Right lobe of liver (tissue), 6 donors: ENCODE measurements at regions not wholly inside any gene's neighbourhood (a gene's known extent, or its start where the extent isn't known, plus 50 kb on each side); places are given as distances from the start of the nearest gene placed in this dataset.

Source experiments
- ATAC-seq, 4 donors: fragments of 200-7000 bp; cut with Tn5 transposase; one replicate each; pipeline ENCODE4 v1.9.1; 2020; ENCODE audit warnings: mild to moderate bottlenecking in 4 of 4, moderate library complexity in 4 of 4
- DNase-seq, 3 donors: peaks; one replicate each; pipeline ENCODE4 v3.0.0-alpha.2; 2020
- H3K27ac ChIP-seq, 3 donors: fragments of 200-600 bp; one replicate each; pipeline ENCODE4 v1.8.0; 2022
- H3K27me3 ChIP-seq, 2 donors: fragments of 200-600 bp; one replicate each; pipeline ENCODE4 v1.8.0; 2022
- H3K36me3 ChIP-seq, 4 donors: fragments of 200-600 bp; sonication (generic) in 1 of 4; one replicate each; pipeline versions ENCODE4 v1.5.1 to v1.8.0; 2017 to 2022; ENCODE audit warnings: control low read depth in 1 of 4
- H3K4me1 ChIP-seq, 4 donors: fragments of 200-600 bp; sonication (generic) in 1 of 4; one replicate each; pipeline versions ENCODE4 v1.5.1 to v1.8.0; 2017 to 2022; ENCODE audit warnings: control low read depth in 1 of 4
- H3K4me3 ChIP-seq, 3 donors: fragments of 200-600 bp; one replicate each; pipeline ENCODE4 v1.8.0; 2022
- H3K9me3 ChIP-seq, 4 donors: fragments of 200-600 bp; sonication (generic) in 1 of 4; one replicate each; pipeline versions ENCODE4 v1.5.1 to v1.8.0; 2017 to 2022; ENCODE audit warnings: control low read depth in 1 of 4
- CTCF ChIP-seq, 4 donors: fragments of 200-600 bp in 3 of 4; fragments of 450-650 bp in 1 of 4; IDR thresholded peaks; one replicate each; pipeline versions ENCODE4 v1.5.1 to v1.8.0; 2016 to 2022; ENCODE audit warnings: antibody characterized with exemption in 4 of 4, mild to moderate bottlenecking in 2 of 4
- POLR2A ChIP-seq: fragments of 450-650 bp; IDR thresholded peaks from one replicate; pipeline ENCODE4 v1.6.1; 2017; ENCODE audit warnings: antibody characterized with exemption, mild to moderate bottlenecking
- WGBS: methylation state at CpG from one replicate; pipeline ENCODE4 v1.1.6; 2018; ENCODE audit warnings: low coverage, low lambda C conversion rate; ENCODE audit not compliant: insufficient coverage; ENCODE audit errors: missing lambda C conversion rate; 5-methylcytosine and 5-hydroxymethylcytosine counted together
- intact Hi-C, 2 donors: fragments of 100-400 bp; cut with DNase I; formaldehyde crosslinking; loops; one replicate each; pipeline versions ENCODE4 v1.11.2 to v1.14.1; 2022
- donor health status: DM: no; HTN: yes; CAD: no.
- donor health status: DM: no; HTN: no; CAD: no.
- donor health status: DM: no; HTN: no; CAD: no.
- donor health status: DM: no; HTN: yes; CAD: no.
- donor health status: DM: no; HTN: yes; CAD: no.

GRCh38 chr5:21694567-21694966 is 1158.6 kb downstream of the CDH12 start:
- no peaks in the 10 kb centered on the region for H3K27me3 ChIP-seq
- no peak for ATAC-seq
- no peak overlapping the region for H3K4me3 ChIP-seq
- TF ChIP-seq CTCF (IDR thresholded peaks at IDR 0.05) (no peak), POLR2A (no peak)
- intact Hi-C loops, result no loop called here
- no peaks in the 10 kb centered on the region for H3K36me3 ChIP-seq
- no peak overlapping the region for H3K27ac ChIP-seq
- H3K4me1 ChIP-seq, result no peaks in the 10 kb centered on the region
- no peak for DNase-seq
- WGBS, result 67% methylated on average over 2 of the region's 2 CpGs
- H3K9me3 ChIP-seq, result no peaks in the 10 kb centered on the region

- H3K36me3 ChIP-seq, result no peaks in the 10 kb centered on the region
- no peaks in the 10 kb centered on the region for H3K4me1 ChIP-seq
- no peaks in the 10 kb centered on the region for H3K27me3 ChIP-seq
- H3K27ac ChIP-seq, result no peak overlapping the region
- no peak overlapping the region for H3K4me3 ChIP-seq
- intact Hi-C loops, result no loop called here
- H3K9me3 ChIP-seq, result no peaks in the 10 kb centered on the region
- no peak for DNase-seq
- no peak for ATAC-seq
- no peak for TF ChIP-seq POLR2A
- no peak for TF ChIP-seq CTCF (IDR thresholded peaks at IDR 0.05)
Measured at GRCh38 chr5:21693591-21693990, 1159.6 kb downstream of the CDH12 start.

GRCh38 chr5:21689587-21689986 is 1163.6 kb downstream of the CDH12 start:
- Histone ChIP-seq H3K4me3 (no peak overlapping the region), H3K27me3 (no peaks in the 10 kb centered on the region), H3K4me1 (no peaks in the 10 kb centered on the region), H3K36me3 (no peaks in the 10 kb centered on the region), H3K9me3 (no peaks in the 10 kb centered on the region), H3K27ac (no peak overlapping the region)
- TF ChIP-seq CTCF (IDR thresholded peaks at IDR 0.05) (no peak), POLR2A (no peak)
- intact Hi-C loops, result no loop called here
- ATAC-seq (no peak), DNase-seq (no peak)
- 50% methylated on average over 3 of the region's 3 CpGs for WGBS

GRCh38 chr5:21688655-21689054 is 1164.5 kb downstream of the CDH12 start:
- Histone ChIP-seq H3K27ac (no peak overlapping the region), H3K9me3 (no peaks in the 10 kb centered on the region), H3K36me3 (no peaks in the 10 kb centered on the region), H3K4me1 (no peaks in the 10 kb centered on the region), H3K27me3 (no peaks in the 10 kb centered on the region), H3K4me3 (no peak overlapping the region)
- WGBS, result 38% methylated on average over 1 of the region's 1 CpG
- TF ChIP-seq POLR2A (no peak), CTCF (IDR thresholded peaks at IDR 0.05) (no peak)
- no peak for ATAC-seq
- intact Hi-C loops, result no loop called here
- no peak for DNase-seq

GRCh38 chr5:21687621-21688020 is 1165.5 kb downstream of the CDH12 start:
- 53% methylated on average over 5 of the region's 5 CpGs for WGBS
- no peaks in the 10 kb centered on the region for H3K4me1 ChIP-seq
- intact Hi-C loops, result no loop called here
- H3K4me3 ChIP-seq, result no peak overlapping the region
- H3K36me3 ChIP-seq, result no peaks in the 10 kb centered on the region
- TF ChIP-seq CTCF (IDR thresholded peaks at IDR 0.05) (no peak), POLR2A (no peak)
- no peak overlapping the region for H3K27ac ChIP-seq
- ATAC-seq, result no peak
- no peak for DNase-seq
- H3K9me3 ChIP-seq, result no peaks in the 10 kb centered on the region
- H3K27me3 ChIP-seq, result no peaks in the 10 kb centered on the region
